IMR-90 (cell line): ENCODE measurements at regions not wholly inside any gene's neighbourhood (a gene's known extent, or its start where the extent isn't known, plus 50 kb on each side); places are given as distances from the start of the nearest gene placed in this dataset.
"Not testable (repeated sequence)": the region's sequence is repeated elsewhere in the genome, so short reads cannot be mapped to it uniquely, and the experiment has no call there.

Experiments
- ATAC-seq: fragments of 200-7000 bp; cut with Tn5 transposase; 2 replicates; pipeline ENCODE4 v1.9.1; 2020; ENCODE audit warnings: low read depth, mild to moderate bottlenecking, moderate library complexity
- BruUV-seq: library from RNA; stranded (reverse); fragments of 400-500 nt; replicated peaks from 2 replicates; lab custom pipeline; 2021; lab: Mats Ljungman, UMichigan
- CTCF ChIA-PET: fragments of 300-600 bp; formaldehyde crosslinking; extraction: SDS; loops from one replicate; lab custom pipeline; 2021; ENCODE audit warnings: antibody characterized with exemption; lab: Yijun Ruan, JAX
- POLR2A ChIA-PET: fragments of 300-600 bp; sonication (Branson Sonifier 250); formaldehyde crosslinking; loops from one replicate; lab custom pipeline; 2022; ENCODE audit warnings: antibody characterized with exemption; ENCODE audit not compliant: unreplicated experiment; lab: Charles Lee
- DNase-seq: peaks from one replicate; pipeline ENCODE4 v3.0.0; 2013
- H2AFZ ChIP-seq: replicated peaks from 2 replicates; pipeline ENCODE3; 2013; ENCODE audit warnings: low read length, mild to moderate bottlenecking; ENCODE audit not compliant: poor library complexity
- H2AK5ac ChIP-seq: 2 replicates; pipeline ENCODE4 v1.6.1; 2013; ENCODE audit warnings: low read depth, low read length, inconsistent platforms
- H2AK9ac ChIP-seq: replicated peaks from 2 replicates; pipeline ENCODE3; 2013; ENCODE audit warnings: mild to moderate bottlenecking, low read depth, low read length, moderate library complexity; ENCODE audit not compliant: poor library complexity
- H2BK120ac ChIP-seq: 2 replicates; pipeline ENCODE4 v1.6.1; 2013; ENCODE audit warnings: low read depth, low read length, inconsistent platforms
- H2BK15ac ChIP-seq: 3 replicates; pipeline ENCODE4 v1.6.1; 2013; ENCODE audit warnings: low read depth, low read length, inconsistent platforms
- H2BK20ac ChIP-seq: 2 replicates; pipeline ENCODE4 v1.6.1; 2013; ENCODE audit warnings: low read depth, mild to moderate bottlenecking, inconsistent platforms, low read length, moderate library complexity
- H2BK5ac ChIP-seq: 2 replicates; pipeline ENCODE4 v1.6.1; 2013; ENCODE audit warnings: mild to moderate bottlenecking, low read depth, low read length, inconsistent platforms; ENCODE audit not compliant: poor library complexity, severe bottlenecking
- H3K14ac ChIP-seq: replicated peaks from 2 replicates; pipeline ENCODE4 v1.6.1; 2013; ENCODE audit warnings: low read depth, low read length, inconsistent platforms
- H3K18ac ChIP-seq: 2 replicates; pipeline ENCODE4 v1.6.1; 2013; ENCODE audit warnings: low read depth, low read length, control low read depth
- H3K23ac ChIP-seq: 2 replicates; pipeline ENCODE4 v1.6.1; 2013; ENCODE audit warnings: low read depth, low read length, inconsistent platforms
- H3K27ac ChIP-seq: 2 replicates; pipeline ENCODE4 v1.5.1; 2013; ENCODE audit warnings: mild to moderate bottlenecking, control low read depth, low read length; ENCODE audit not compliant: insufficient read depth
- H3K27me3 ChIP-seq: 2 replicates; pipeline ENCODE4 v1.6.1; 2013; ENCODE audit warnings: low read length; ENCODE audit not compliant: control insufficient read depth, insufficient read depth
- H3K36me3 ChIP-seq: 2 replicates; pipeline ENCODE4 v1.6.1; 2013; ENCODE audit warnings: low read length, mixed read lengths; ENCODE audit not compliant: control insufficient read depth, insufficient read depth
- H3K4ac ChIP-seq: 2 replicates; pipeline ENCODE4 v1.6.1; 2013; ENCODE audit warnings: low read depth, low read length, inconsistent platforms
- H3K4me1 ChIP-seq: 2 replicates; pipeline ENCODE4 v1.6.1; 2013; ENCODE audit warnings: low read length, mixed read lengths; ENCODE audit not compliant: control insufficient read depth, insufficient read depth
- H3K4me2 ChIP-seq: 2 replicates; pipeline ENCODE4 v1.6.1; 2013; ENCODE audit warnings: low read depth, mild to moderate bottlenecking, control low read depth, low read length, moderate library complexity
- H3K4me3 ChIP-seq: 2 replicates; pipeline ENCODE4 v1.5.1; 2013; ENCODE audit warnings: low read depth, mild to moderate bottlenecking, control low read depth, low read length, moderate library complexity; ENCODE audit not compliant: insufficient read depth
- H3K56ac ChIP-seq: 2 replicates; pipeline ENCODE4 v1.6.1; 2013; ENCODE audit warnings: low read length, inconsistent platforms; ENCODE audit not compliant: insufficient read depth; ENCODE audit errors: extremely low read depth
- H3K79me1 ChIP-seq, 2 experiments: 2 replicates each; pipeline ENCODE4 v1.6.1; 2013; ENCODE audit warnings: low read length in 2 of 2, inconsistent platforms in 1 of 2, low read depth in 1 of 2
- H3K9ac ChIP-seq: 2 replicates; pipeline ENCODE4 v1.6.1; 2013; ENCODE audit warnings: low read depth, low read length, control low read depth
- H3K9me1 ChIP-seq: 2 replicates; pipeline ENCODE4 v1.6.1; 2013; ENCODE audit warnings: low read length, inconsistent platforms; ENCODE audit not compliant: insufficient read depth
- H3K9me3 ChIP-seq: 2 replicates; pipeline ENCODE4 v1.6.1; 2013; ENCODE audit warnings: low read length; ENCODE audit not compliant: control insufficient read depth, insufficient read depth
- H4K20me1 ChIP-seq: 2 replicates; pipeline ENCODE4 v1.6.1; 2013; ENCODE audit warnings: low read length, inconsistent platforms; ENCODE audit not compliant: insufficient read depth
- H4K5ac ChIP-seq: 2 replicates; pipeline ENCODE4 v1.6.1; 2013; ENCODE audit warnings: mild to moderate bottlenecking, low read depth, low read length, control low read depth
- H4K8ac ChIP-seq, 2 experiments: 2 replicates each; pipeline ENCODE4 v1.6.1; 2013; ENCODE audit warnings: low read depth in 2 of 2, low read length in 2 of 2, control low read depth in 1 of 2, inconsistent platforms in 1 of 2
- H4K91ac ChIP-seq: 2 replicates; pipeline ENCODE4 v1.6.1; 2013; ENCODE audit warnings: low read depth, low read length, inconsistent platforms; ENCODE audit not compliant: insufficient read depth
- WGBS, 2 experiments: methylation state at CpG; one replicate each; pipeline versions ENCODE4 v1.1.5 to v1.1.7; 2013; ENCODE audit warnings: missing lambda C conversion rate in 2 of 2; ENCODE audit not compliant: insufficient read length in 1 of 2; ENCODE audit errors: extremely low coverage in 2 of 2; 5-methylcytosine and 5-hydroxymethylcytosine counted together
- dilution Hi-C: fragments of 300-500 bp; cut with HindIII; formaldehyde crosslinking; loops from one replicate; pipeline ENCODE4 v1.14.3; 2018; ENCODE audit warnings: low sequenced_read_pairs; ENCODE audit not compliant: unreplicated experiment
- in situ Hi-C: fragments of 300-500 bp; cut with MboI; formaldehyde crosslinking; loops from 3 replicates; pipeline ENCODE4 v1.14.3; 2019; ENCODE audit warnings: low sequenced_read_pairs, inconsistent platforms, mixed read lengths
- intact Hi-C: fragments of 100-400 bp; cut with micrococcal nuclease; formaldehyde crosslinking; loops from 2 replicates; pipeline ENCODE4 v1.10.0; 2022

GRCh38 chr10:33468006-33468405, 133.5 kb upstream of the NRP1 start:
- in situ Hi-C loops, H3K4me2 ChIP-seq, dilution Hi-C loops, H2BK20ac ChIP-seq, H3K27ac ChIP-seq, H3K9me1 ChIP-seq, intact Hi-C loops, H2BK15ac ChIP-seq, H3K56ac ChIP-seq, ATAC-seq, H2BK5ac ChIP-seq, H3K4me3 ChIP-seq, H3K23ac ChIP-seq, H4K91ac ChIP-seq, H3K4me1 ChIP-seq, BruUV-seq, DNase-seq, H2AK9ac ChIP-seq, H2AK5ac ChIP-seq, H4K8ac ChIP-seq, H3K18ac ChIP-seq, H3K4ac ChIP-seq, H2AFZ ChIP-seq, H3K9ac ChIP-seq, H3K9me3 ChIP-seq, H4K5ac ChIP-seq, CTCF ChIA-PET, H2BK120ac ChIP-seq, H3K36me3 ChIP-seq, H3K27me3 ChIP-seq, POLR2A ChIA-PET, H3K79me1 ChIP-seq, H3K14ac ChIP-seq, H4K20me1 ChIP-seq: not testable (repeated sequence)
- WGBS, 2 experiments = no CpG with 5 or more reads among the region's 28 CpGs
